ENCODE measurements at regions not wholly inside any gene's neighbourhood (a gene's known extent, or its start where the extent isn't known, plus 50 kb on each side); places are given as distances from the start of the nearest gene placed in this dataset.

DNA sequence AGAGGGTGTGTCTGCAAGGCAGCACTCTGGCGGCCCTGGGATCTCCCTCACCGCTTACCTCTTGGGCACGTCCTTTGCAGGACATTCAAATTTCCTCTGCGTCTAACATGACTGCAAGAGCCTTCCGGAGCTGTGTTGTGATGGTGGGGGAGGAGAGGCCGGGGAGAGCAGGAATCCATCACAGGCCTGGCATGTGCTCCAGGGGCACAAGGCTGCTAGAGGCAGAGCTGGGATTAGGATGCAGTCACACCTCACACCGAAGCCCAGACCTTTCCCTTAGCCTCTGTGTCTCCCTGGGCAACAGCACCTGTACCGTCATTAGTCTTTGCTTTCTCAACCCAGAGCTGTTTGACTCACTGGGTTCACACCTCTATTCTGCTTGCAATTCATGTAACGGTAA, 111.3 kb downstream of the CMPK2 start:
- H3K4me3 ChIP-seq (replicated peaks in 1 of 2; ENCODE audit: low read depth in 1 of 2, low read length in 2 of 2): no peak overlapping the region
- no peaks in the 10 kb centered on the region for H3K36me3 ChIP-seq (ENCODE audit: control insufficient read depth in 1 of 2, insufficient read depth in 2 of 2, low read length in 2 of 2)
- ATAC-seq (no peak), DNase-seq (ENCODE audit: low read depth, low spot score) (no peak)
- RAD21 ChIA-PET (ENCODE audit: low non-redundant PET in 1 of 2, low total read pairs in 2 of 2, uncharacterized antibody in 2 of 2, unreplicated experiment in 2 of 2): no interaction called here
- H3K4me2 ChIP-seq (ENCODE audit: low read length): no peak overlapping the region
- intact Hi-C loops (cut with micrococcal nuclease): no loop called here
- TF ChIP-seq YY1 (IDR thresholded peaks at IDR 0.05; ENCODE audit: extremely low read depth, insufficient replicate concordance, low read depth, low read length) (no peak), EZH2 (IDR thresholded peaks at IDR 0.05) (no peak), ZFX (IDR thresholded peaks at IDR 0.05) (no peak), CBX3 (IDR thresholded peaks at IDR 0.05; ENCODE audit: low read depth) (no peak), MAX (IDR thresholded peaks at IDR 0.05) (no peak)
- no peak overlapping the region for H3K9ac ChIP-seq (ENCODE audit: low read length)
- no TSS peak for BruUV-seq (replicated peaks)
- no peak overlapping the region for H3K27ac ChIP-seq (ENCODE audit: low read depth, low read length)
- no peaks in the 10 kb centered on the region for H3K79me2 ChIP-seq (ENCODE audit: insufficient read depth, low read length)
- CTCF ChIA-PET: no interaction called here
- H3K9me2 ChIP-seq (ENCODE audit: insufficient read depth): no peaks in the 10 kb centered on the region
- H2AFZ ChIP-seq (ENCODE audit: low read depth, low read length, poor library complexity, severe bottlenecking): no peak overlapping the region
- H3K4me1 ChIP-seq (ENCODE audit: control insufficient read depth in 1 of 2, insufficient read depth in 2 of 2, low read length in 2 of 2): no peaks in the 10 kb centered on the region
- no peaks in the 10 kb centered on the region for H3K9me3 ChIP-seq (ENCODE audit: control insufficient read depth in 1 of 2, insufficient read depth in 1 of 2, low read depth in 1 of 2, low read length in 2 of 2)
- no peaks in the 10 kb centered on the region for H4K20me1 ChIP-seq (ENCODE audit: insufficient read depth)
- POLR2A ChIA-PET: no interaction called here
- H3K27me3 ChIP-seq (ENCODE audit: insufficient read depth, low read length): peaks cover 2% of the 10 kb centered on the region; the same call in 1 of the 2 replicates

GRCh38 chr2:6755456-6755855, 110.3 kb downstream of the CMPK2 start:
- H3K9me2 ChIP-seq (ENCODE audit: insufficient read depth): no peaks in the 10 kb centered on the region
- H3K27ac ChIP-seq (ENCODE audit: low read depth, low read length): no peak overlapping the region
- BruUV-seq (replicated peaks): no TSS peak
- no peaks in the 10 kb centered on the region for H3K9me3 ChIP-seq (ENCODE audit: control insufficient read depth in 1 of 2, insufficient read depth in 1 of 2, low read depth in 1 of 2, low read length in 2 of 2)
- no peak for ATAC-seq
- DNase-seq (ENCODE audit: low read depth, low spot score): no peak
- no peaks in the 10 kb centered on the region for H3K36me3 ChIP-seq (ENCODE audit: control insufficient read depth in 1 of 2, insufficient read depth in 2 of 2, low read length in 2 of 2)
- no peak for TF ChIP-seq POLR2A (IDR thresholded peaks at IDR 0.05; ENCODE audit: borderline replicate concordance, extremely low read depth, insufficient read depth, insufficient read length)
- no peak for TF ChIP-seq CEBPB (IDR thresholded peaks at IDR 0.05; ENCODE audit: low read depth)
- TF ChIP-seq MAX (IDR thresholded peaks at IDR 0.05): no peak
- no peak for TF ChIP-seq SRF (IDR thresholded peaks at IDR 0.05; ENCODE audit: low read depth)
- RAD21 ChIA-PET (ENCODE audit: low non-redundant PET in 1 of 2, low total read pairs in 2 of 2, uncharacterized antibody in 2 of 2, unreplicated experiment in 2 of 2): no interaction called here
- H3K4me3 ChIP-seq (replicated peaks in 1 of 2; ENCODE audit: low read depth in 1 of 2, low read length in 2 of 2): no peak overlapping the region
- H2AFZ ChIP-seq (ENCODE audit: low read depth, low read length, poor library complexity, severe bottlenecking): no peak overlapping the region
- CTCF ChIA-PET: no interaction called here
- H3K79me2 ChIP-seq (ENCODE audit: insufficient read depth, low read length): no peaks in the 10 kb centered on the region
- no peaks in the 10 kb centered on the region for H3K4me1 ChIP-seq (ENCODE audit: control insufficient read depth in 1 of 2, insufficient read depth in 2 of 2, low read length in 2 of 2)
- H3K27me3 ChIP-seq (ENCODE audit: insufficient read depth, low read length): peaks cover 2% of the 10 kb centered on the region; the same call in 1 of the 2 replicates
- H3K4me2 ChIP-seq (ENCODE audit: low read length): no peak overlapping the region
- intact Hi-C loops (cut with micrococcal nuclease): no loop called here
- POLR2A ChIA-PET: no interaction called here
- no peak overlapping the region for H3K9ac ChIP-seq (ENCODE audit: low read length)
- H4K20me1 ChIP-seq (ENCODE audit: insufficient read depth): no peaks in the 10 kb centered on the region

Measured in HCT116 (cell line).